Colonic mucosa (tissue), 4 donors: ENCODE measurements at regions not wholly inside any gene's neighbourhood (a gene's known extent, or its start where the extent isn't known, plus 50 kb on each side); places are given as distances from the start of the nearest gene placed in this dataset.
"Not testable (repeated sequence)": the region's sequence is repeated elsewhere in the genome, so short reads cannot be mapped to it uniquely, and the experiment has no call there.

Experiments used
- DNase-seq: peaks from one replicate; pipeline ENCODE4 v3.0.0-alpha.2; 2020
- H3K27ac ChIP-seq: fragments of 200-600 bp; one replicate; pipeline ENCODE4 v1.8.0; 2021
- H3K27me3 ChIP-seq: fragments of 200-600 bp; one replicate; pipeline ENCODE4 v1.8.0; 2021
- H3K36me3 ChIP-seq: fragments of 200-600 bp; one replicate; pipeline ENCODE4 v1.8.0; 2021
- H3K4me1 ChIP-seq: fragments of 200-600 bp; one replicate; pipeline ENCODE4 v1.8.0; 2021; ENCODE audit warnings: mild to moderate bottlenecking
- H3K4me3 ChIP-seq: fragments of 200-600 bp; one replicate; pipeline ENCODE4 v1.8.0; 2021
- H3K9ac ChIP-seq, 2 donors: one replicate each; pipeline ENCODE4 v1.7.0; 2013; ENCODE audit warnings: control low read depth in 2 of 2, low read depth in 2 of 2, low read length in 2 of 2
- H3K9me3 ChIP-seq: fragments of 200-600 bp; one replicate; pipeline ENCODE4 v1.8.0; 2021
- CTCF ChIP-seq: fragments of 200-600 bp; IDR thresholded peaks from one replicate; pipeline ENCODE4 v1.8.0; 2022; ENCODE audit warnings: antibody characterized with exemption, mild to moderate bottlenecking
- intact Hi-C: fragments of 100-400 bp; cut with DNase I; formaldehyde crosslinking; loops from one replicate; pipeline ENCODE4 v1.14.1; 2022
- donor health status: healthy.
- donor health status: DM: no; HTN: no; CAD: no.
- donor health status: DM: no; HTN: no; CAD: no.

DNA sequence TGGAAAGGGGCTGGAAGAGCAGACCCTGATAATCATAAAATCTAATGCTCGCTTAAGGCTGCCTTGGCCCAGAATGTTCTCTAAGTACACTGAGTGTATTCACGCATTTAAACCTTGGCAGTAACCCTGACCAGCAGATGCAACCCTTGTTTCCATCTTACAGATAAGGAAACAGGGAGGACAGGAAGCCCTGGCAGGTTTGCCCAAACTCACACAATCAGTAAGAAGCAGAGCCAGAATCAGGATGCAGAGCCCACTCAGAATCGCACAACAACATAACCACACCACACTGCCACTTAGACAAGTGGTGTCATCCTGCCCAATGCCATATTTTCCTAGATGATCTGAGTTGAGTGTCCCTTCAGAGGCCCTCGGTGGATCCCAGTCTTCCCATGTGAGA lies 214.5 kb upstream of the HES1 start:
- Histone ChIP-seq H3K27me3 (no peaks in the 10 kb centered on the region), H3K4me1 (no peaks in the 10 kb centered on the region), H3K27ac (no peak overlapping the region), H3K9me3 (no peaks in the 10 kb centered on the region), H3K9ac (no peak overlapping the region), H3K4me3 (no peak overlapping the region), H3K36me3 (no peaks in the 10 kb centered on the region)
- DNase-seq: no peak
- no peak for TF ChIP-seq CTCF
- intact Hi-C loops: no loop called here

- intact Hi-C loops: no loop called here
- H3K27ac ChIP-seq: no peak overlapping the region
- no peaks in the 10 kb centered on the region for H3K27me3 ChIP-seq
- no peaks in the 10 kb centered on the region for H3K4me1 ChIP-seq
- H3K4me3 ChIP-seq: no peak overlapping the region
- no peak for TF ChIP-seq CTCF
- H3K9ac ChIP-seq: no peak overlapping the region
- H3K36me3 ChIP-seq: no peaks in the 10 kb centered on the region
- H3K9me3 ChIP-seq: no peaks in the 10 kb centered on the region
- no peak for DNase-seq
Measured at GRCh38 chr3:193922034-193922774, 213.7 kb upstream of the HES1 start.

DNA sequence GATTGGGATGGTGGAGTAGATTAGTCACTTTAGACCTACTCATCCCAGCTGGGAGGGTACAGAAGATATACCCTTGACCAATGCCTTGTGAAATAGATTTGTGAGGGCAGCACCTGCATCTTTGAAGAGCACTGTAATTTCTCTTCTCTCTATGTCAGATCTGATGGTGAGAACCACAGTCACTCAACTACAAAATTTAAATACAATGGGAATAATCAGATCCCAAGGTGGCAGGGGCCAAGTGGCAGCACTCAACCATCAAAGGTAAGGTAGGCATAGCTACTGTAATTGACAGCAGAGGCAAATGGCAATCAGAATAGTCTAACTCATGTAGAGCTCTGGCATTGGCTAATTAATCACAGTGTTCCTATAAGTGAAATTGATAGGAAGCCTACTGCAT lies 212.0 kb upstream of the HES1 start:
- H3K27me3 ChIP-seq, H3K4me1 ChIP-seq, DNase-seq, H3K9me3 ChIP-seq, H3K4me3 ChIP-seq, H3K27ac ChIP-seq, H3K9ac ChIP-seq, intact Hi-C loops, H3K36me3 ChIP-seq: not testable (repeated sequence)

DNA sequence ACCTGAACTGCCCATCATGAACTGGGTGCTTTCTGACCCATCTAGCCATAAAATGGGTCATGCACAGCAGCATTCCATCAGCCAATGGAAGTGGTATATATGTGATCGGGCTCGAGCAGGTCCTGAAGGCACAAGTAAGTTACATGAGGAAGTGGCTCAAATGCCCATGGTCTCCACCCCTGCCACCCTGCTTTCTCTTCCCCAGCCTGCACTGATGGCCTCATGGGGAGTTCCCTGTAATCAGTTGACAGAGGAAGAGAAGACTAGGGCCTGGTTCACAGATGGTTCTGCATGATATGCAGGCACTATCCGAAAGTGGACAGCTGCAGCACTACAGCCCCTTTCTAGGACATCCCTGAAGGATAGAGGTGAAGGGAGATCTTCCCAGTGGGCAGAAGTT lies 209.9 kb upstream of the HES1 start:
- H3K27me3 ChIP-seq, H3K9me3 ChIP-seq, H3K27ac ChIP-seq, H3K9ac ChIP-seq, H3K36me3 ChIP-seq, intact Hi-C loops, DNase-seq, H3K4me3 ChIP-seq, H3K4me1 ChIP-seq: not testable (repeated sequence)

DNA sequence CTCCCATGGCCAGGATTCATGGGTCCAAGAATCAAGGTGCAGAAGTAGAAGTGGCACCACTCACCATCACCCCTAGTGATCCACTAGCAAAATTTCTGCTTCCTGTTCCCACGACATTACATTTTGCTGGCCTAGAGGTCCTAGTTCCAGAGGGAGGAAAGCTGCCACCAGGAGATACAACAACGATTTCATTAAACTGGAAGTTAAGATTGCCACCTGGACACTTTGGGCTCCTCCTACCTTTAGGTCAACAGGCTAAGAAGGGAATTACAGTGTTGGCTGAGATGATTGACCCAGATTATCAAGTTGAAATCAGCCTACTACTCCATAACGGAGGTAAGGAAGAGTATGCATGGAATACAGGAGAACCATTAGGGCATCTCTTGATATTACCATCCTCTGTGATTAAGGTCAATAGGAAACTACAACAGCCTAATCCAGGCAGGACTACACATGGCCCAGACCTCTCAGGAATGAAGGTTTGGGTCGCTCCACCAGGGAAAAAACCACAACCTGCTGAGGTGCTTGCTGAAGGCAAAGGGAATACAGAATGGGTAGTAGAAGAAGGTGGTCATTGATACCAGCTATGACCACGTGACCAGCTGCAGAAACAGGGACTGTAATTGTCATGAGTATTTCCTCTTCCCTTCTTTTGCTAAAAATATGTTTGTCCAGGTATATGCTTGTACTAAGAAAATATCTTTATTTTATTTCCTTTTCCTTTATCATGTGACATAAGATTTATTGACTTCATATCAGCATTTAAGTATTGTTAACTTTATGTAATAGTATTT lies 208.3 kb upstream of the HES1 start:
- H3K4me3 ChIP-seq, H3K36me3 ChIP-seq, H3K9ac ChIP-seq, DNase-seq, intact Hi-C loops, H3K27ac ChIP-seq, H3K27me3 ChIP-seq, H3K9me3 ChIP-seq, H3K4me1 ChIP-seq: not testable (repeated sequence)

DNA sequence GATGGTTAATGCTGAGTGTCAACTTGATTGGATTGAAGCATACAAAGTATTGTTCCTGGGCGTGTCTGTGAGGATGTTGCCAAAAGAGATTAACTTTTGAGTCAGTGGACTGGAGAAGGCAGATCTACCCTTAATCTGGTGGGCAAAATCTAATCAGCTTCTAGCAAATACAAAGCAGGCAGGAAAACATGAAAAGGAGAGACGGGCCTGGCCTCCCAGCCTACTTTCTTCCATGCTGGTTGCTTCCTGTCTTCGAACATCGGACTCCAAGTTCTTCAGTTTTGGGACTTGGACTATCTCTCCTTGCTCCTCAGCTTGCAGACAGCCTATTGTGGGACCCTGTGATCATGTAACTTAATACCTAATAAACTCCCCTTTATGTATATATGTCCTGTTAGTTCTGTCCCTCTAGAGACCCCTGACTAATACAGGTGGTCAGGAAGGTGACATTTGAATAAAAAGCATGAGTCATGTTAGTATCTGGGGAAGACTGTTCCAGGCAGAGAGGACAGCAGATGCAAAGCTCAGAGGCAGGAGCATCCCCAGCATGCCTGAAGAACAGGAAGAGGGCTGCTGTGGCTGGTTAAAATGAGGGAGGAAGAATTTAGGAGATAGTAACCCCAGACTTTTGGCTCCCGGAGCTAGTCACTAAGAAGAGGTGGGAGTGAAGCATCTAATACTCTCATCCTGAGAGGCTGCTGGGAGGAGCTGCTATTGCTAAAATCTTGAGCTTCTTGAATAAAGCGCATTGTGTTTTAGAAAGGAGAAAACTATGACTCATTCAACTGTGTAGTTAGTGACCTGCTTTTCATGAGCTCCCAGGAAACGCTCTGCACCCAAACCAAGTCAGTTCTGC lies 207.4 kb upstream of the HES1 start:
- Histone ChIP-seq H3K4me3 (no peak overlapping the region), H3K9ac (no peak overlapping the region), H3K27me3 (no peaks in the 10 kb centered on the region), H3K27ac (no peak overlapping the region), H3K9me3 (no peaks in the 10 kb centered on the region), H3K36me3 (no peaks in the 10 kb centered on the region), H3K4me1 (no peaks in the 10 kb centered on the region)
- DNase-seq: no peak
- no peak for TF ChIP-seq CTCF
- intact Hi-C loops: no loop called here
